ENCODE measurements at regions not wholly inside any gene's neighbourhood (a gene's known extent, or its start where the extent isn't known, plus 50 kb on each side); places are given as distances from the start of the nearest gene placed in this dataset.

DNA sequence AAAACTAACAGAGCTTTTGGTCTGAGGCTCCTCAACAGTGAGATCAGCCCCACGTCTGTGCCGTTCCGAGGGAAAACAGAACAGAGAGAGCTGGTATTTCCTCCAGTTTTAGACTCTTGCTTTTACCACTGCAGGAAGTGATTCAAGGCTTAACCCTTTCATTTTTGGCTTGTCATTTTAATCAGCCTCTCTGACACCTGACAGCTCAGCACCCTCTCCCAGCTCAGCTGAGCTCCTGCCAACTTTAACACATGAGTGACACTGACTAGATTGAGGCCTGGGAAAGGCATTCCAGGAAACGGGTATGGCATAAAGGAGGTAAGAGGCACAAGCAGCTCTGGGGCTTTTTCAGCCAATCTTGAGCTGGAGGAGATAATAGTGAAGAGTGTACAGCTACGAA lies 239.4 kb upstream of the SKOR2 start:
- TF ChIP-seq, protein P1, sequence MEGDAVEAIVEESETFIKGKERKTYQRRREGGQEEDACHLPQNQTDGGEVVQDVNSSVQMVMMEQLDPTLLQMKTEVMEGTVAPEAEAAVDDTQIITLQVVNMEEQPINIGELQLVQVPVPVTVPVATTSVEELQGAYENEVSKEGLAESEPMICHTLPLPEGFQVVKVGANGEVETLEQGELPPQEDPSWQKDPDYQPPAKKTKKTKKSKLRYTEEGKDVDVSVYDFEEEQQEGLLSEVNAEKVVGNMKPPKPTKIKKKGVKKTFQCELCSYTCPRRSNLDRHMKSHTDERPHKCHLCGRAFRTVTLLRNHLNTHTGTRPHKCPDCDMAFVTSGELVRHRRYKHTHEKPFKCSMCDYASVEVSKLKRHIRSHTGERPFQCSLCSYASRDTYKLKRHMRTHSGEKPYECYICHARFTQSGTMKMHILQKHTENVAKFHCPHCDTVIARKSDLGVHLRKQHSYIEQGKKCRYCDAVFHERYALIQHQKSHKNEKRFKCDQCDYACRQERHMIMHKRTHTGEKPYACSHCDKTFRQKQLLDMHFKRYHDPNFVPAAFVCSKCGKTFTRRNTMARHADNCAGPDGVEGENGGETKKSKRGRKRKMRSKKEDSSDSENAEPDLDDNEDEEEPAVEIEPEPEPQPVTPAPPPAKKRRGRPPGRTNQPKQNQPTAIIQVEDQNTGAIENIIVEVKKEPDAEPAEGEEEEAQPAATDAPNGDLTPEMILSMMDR (conservative IDR thresholded peaks at IDR 0.05 in 1 of 2, IDR thresholded peaks at IDR 0.05 in 1 of 2; ENCODE audit: extremely low read depth in 1 of 2, insufficient read depth in 1 of 2, low read depth in 1 of 2, low read length in 2 of 2) = no peak
- no peak for TF ChIP-seq EZH2 (IDR thresholded peaks at IDR 0.05; ENCODE audit: borderline replicate concordance, low read length)
